K562 (cell line): ENCODE measurements at regions not wholly inside any gene's neighbourhood (a gene's known extent, or its start where the extent isn't known, plus 50 kb on each side); places are given as distances from the start of the nearest gene placed in this dataset.

ENCODE experiments used
- ATAC-seq: fragments of 200-7000 bp; cut with Tn5 transposase; 3 replicates; pipeline ENCODE4 v1.9.1; 2020; ENCODE audit warnings: moderate library complexity
- BruUV-seq: library from RNA; stranded (reverse); fragments of 400-500 nt; replicated peaks from 2 replicates; lab custom pipeline; 2021; lab: Mats Ljungman, UMichigan
- CTCF ChIA-PET: fragments of 300-600 bp; formaldehyde crosslinking; extraction: SDS; loops from one replicate; lab custom pipeline; 2021; ENCODE audit warnings: low intra/inter-chr PET ratio; lab: Yijun Ruan, JAX
- POLR2A ChIA-PET: fragments of 300-600, 350-650 bp; sonication (Branson Sonifier 250); formaldehyde crosslinking; extraction: SDS; loops from one replicate; lab custom pipeline; 2021; ENCODE audit warnings: antibody characterized with exemption, inconsistent platforms; lab: Yijun Ruan, JAX
- DNase-seq, 4 experiments: peaks; one replicate each; pipeline versions ENCODE4 v3.0.0 to v3.0.0-alpha.2; 2011 to 2018; ENCODE audit warnings: low spot score in 3 of 4, mixed read lengths in 3 of 4; ENCODE audit errors: extremely low read depth in 1 of 4
- FAIRE-seq: peaks from 2 replicates; lab custom pipeline; 2011; peaks lifted over from hg19 to GRCh38; lab: Jason Lieb, UNC
- H2AFZ ChIP-seq: 2 replicates; pipeline ENCODE4 v1.6.0; 2011; ENCODE audit warnings: low read depth, low read length, control low read depth, inconsistent platforms
- H3K27ac ChIP-seq: fragments of 200-600 bp; 3 replicates; pipeline ENCODE4 v1.8.0; 2011; ENCODE audit warnings: low read depth, mild to moderate bottlenecking, control low read depth, inconsistent platforms, low read length, moderate library complexity, mixed read lengths; ENCODE audit errors: extremely low read depth
- H3K27me3 ChIP-seq, 2 experiments: fragments of 300-600 bp in 1 of 2; 2 replicates in 1 of 2; 3 replicates in 1 of 2; pipeline versions ENCODE4 v1.6.0 to v1.8.0; 2011; ENCODE audit warnings: inconsistent platforms in 2 of 2, low read length in 2 of 2, mild to moderate bottlenecking in 1 of 2, mixed read lengths in 1 of 2, moderate library complexity in 1 of 2; ENCODE audit not compliant: control insufficient read depth in 2 of 2, insufficient read depth in 2 of 2
- H3K36me3 ChIP-seq: fragments of 300-600 bp; 3 replicates; pipeline ENCODE4 v1.8.0; 2011; ENCODE audit warnings: mild to moderate bottlenecking, low read length, inconsistent platforms; ENCODE audit not compliant: control insufficient read depth, insufficient read depth
- H3K4me1 ChIP-seq, 2 experiments: fragments of 200-600 bp in 1 of 2; replicated peaks in 1 of 2; 2 replicates in 1 of 2; 3 replicates in 1 of 2; pipeline versions ENCODE4 v1.5.1 to v1.8.0; 2011; ENCODE audit warnings: inconsistent platforms in 2 of 2, low read length in 2 of 2, mild to moderate bottlenecking in 1 of 2, mixed read lengths in 1 of 2, moderate library complexity in 1 of 2; ENCODE audit not compliant: control insufficient read depth in 2 of 2, insufficient read depth in 2 of 2
- H3K4me2 ChIP-seq: 2 replicates; pipeline ENCODE4 v1.6.1; 2011; ENCODE audit warnings: low read length, control low read depth, inconsistent platforms, mixed read lengths; ENCODE audit not compliant: insufficient read depth
- H3K4me3 ChIP-seq: fragments of 200-600 bp; sonication (generic), shearing (Covaris generic); 2 replicates; pipeline ENCODE4 v1.5.1; 2016; ENCODE audit warnings: control low read depth, inconsistent platforms
- H3K79me2 ChIP-seq: fragments of 200-600 bp; 3 replicates; pipeline ENCODE4 v1.8.0; 2011; ENCODE audit warnings: low read length, inconsistent platforms; ENCODE audit not compliant: control insufficient read depth, insufficient read depth
- H3K9ac ChIP-seq, 2 experiments: 2 replicates each; pipeline versions ENCODE4 v1.6.0 to v1.6.1; 2011; ENCODE audit warnings: low read depth in 2 of 2, low read length in 2 of 2, control low read depth in 1 of 2, inconsistent platforms in 1 of 2, mild to moderate bottlenecking in 1 of 2, mixed read lengths in 1 of 2; ENCODE audit not compliant: insufficient read depth in 1 of 2
- H3K9me1 ChIP-seq: one replicate; pipeline ENCODE4 v1.6.0; 2011; ENCODE audit warnings: inconsistent platforms, mild to moderate bottlenecking, low read length, moderate library complexity; ENCODE audit not compliant: control insufficient read depth, insufficient read depth
- H3K9me3 ChIP-seq: replicated peaks from 2 replicates; pipeline ENCODE4 v1.5.1; 2011; ENCODE audit warnings: low read depth, low read length, inconsistent platforms; ENCODE audit not compliant: control insufficient read depth, insufficient read depth
- H4K20me1 ChIP-seq: replicated peaks from 2 replicates; pipeline ENCODE4 v1.6.1; 2011; ENCODE audit warnings: low read length, inconsistent platforms, mixed read lengths; ENCODE audit not compliant: control insufficient read depth, insufficient read depth
- CBX2 ChIP-seq: fragments of 200-600 bp; sonication (generic); IDR thresholded peaks from one replicate; pipeline ENCODE4 v1.6.1; 2012; ENCODE audit warnings: mild to moderate bottlenecking, low read length, inconsistent platforms; ENCODE audit not compliant: insufficient read depth, poor library complexity, severe bottlenecking
- CEBPB ChIP-seq: fragments of 450-650 bp; IDR thresholded peaks from 2 replicates; pipeline ENCODE4 v1.6.1; 2016; ENCODE audit warnings: missing genetic modification characterization, missing compliant biosample characterization
- RAD21 ChIP-seq, 2 experiments: fragments of 250-450 bp in 1 of 2; fragments of 450-650 bp in 1 of 2; sonication (Bioruptor Pico) in 1 of 2; formaldehyde crosslinking in 1 of 2; IDR thresholded peaks in 1 of 2; conservative IDR thresholded peaks in 1 of 2; 2 replicates each; pipeline versions ENCODE4 v1.4.0 to v1.8.0; 2020 to 2022; ENCODE audit warnings: mild to moderate bottlenecking in 2 of 2, moderate library complexity in 1 of 2
- SLC30A9 ChIP-seq: fragments of 250-450 bp; sonication (Bioruptor Pico); IDR thresholded peaks from 2 replicates; pipeline ENCODE4 v1.8.0; 2022; ENCODE audit warnings: mild to moderate bottlenecking, moderate library complexity
- ZNF561 ChIP-seq: fragments of 450-650 bp; formaldehyde crosslinking; conservative IDR thresholded peaks from 2 replicates; pipeline ENCODE4 v1.4.0; 2020; ENCODE audit warnings: mild to moderate bottlenecking, moderate library complexity
- WGBS: fragments of 100-300 bp; shearing (Covaris generic); methylation state at CpG from one replicate; pipeline ENCODE4 v1.1.6; 2016; ENCODE audit warnings: low coverage, mixed read lengths; ENCODE audit not compliant: insufficient coverage; ENCODE audit errors: missing lambda C conversion rate; 5-methylcytosine and 5-hydroxymethylcytosine counted together
- in situ Hi-C: fragments of 300-500 bp; cut with MboI; formaldehyde crosslinking; loops from 4 replicates; pipeline ENCODE4 v1.15.0; 2018; ENCODE audit warnings: inconsistent platforms, mixed read lengths
- intact Hi-C: fragments of 100-400 bp; cut with micrococcal nuclease; formaldehyde crosslinking; loops from 2 replicates; pipeline ENCODE4 v1.14.2; 2022
- TF ChIP-seq, protein P1 (sequence below): fragments of 450-650 bp; IDR thresholded peaks from 2 replicates; pipeline ENCODE4 v1.7.0; 2016; ENCODE audit warnings: borderline replicate concordance
- TF ChIP-seq, protein P2 (sequence below): sonication (generic); formaldehyde crosslinking; IDR thresholded peaks from 2 replicates; pipeline ENCODE4 v1.4.0; 2020; ENCODE audit warnings: mild to moderate bottlenecking, missing genetic modification reagents
- TF ChIP-seq, protein P3 (sequence below): sonication (generic); formaldehyde crosslinking; IDR thresholded peaks from 2 replicates; pipeline ENCODE4 v1.8.0; 2022; ENCODE audit warnings: mild to moderate bottlenecking, missing genetic modification reagents, borderline replicate concordance
- TF ChIP-seq, protein P4 (sequence below): fragments of 250-450 bp; sonication (Bioruptor Pico); IDR thresholded peaks from 2 replicates; pipeline ENCODE4 v1.9.0; 2021; ENCODE audit warnings: mild to moderate bottlenecking
- TF ChIP-seq, protein P5 (sequence below): sonication (generic); formaldehyde crosslinking; IDR thresholded peaks from 2 replicates; pipeline ENCODE4 v1.9.0; 2022; ENCODE audit warnings: mild to moderate bottlenecking, missing genetic modification reagents

DNA sequence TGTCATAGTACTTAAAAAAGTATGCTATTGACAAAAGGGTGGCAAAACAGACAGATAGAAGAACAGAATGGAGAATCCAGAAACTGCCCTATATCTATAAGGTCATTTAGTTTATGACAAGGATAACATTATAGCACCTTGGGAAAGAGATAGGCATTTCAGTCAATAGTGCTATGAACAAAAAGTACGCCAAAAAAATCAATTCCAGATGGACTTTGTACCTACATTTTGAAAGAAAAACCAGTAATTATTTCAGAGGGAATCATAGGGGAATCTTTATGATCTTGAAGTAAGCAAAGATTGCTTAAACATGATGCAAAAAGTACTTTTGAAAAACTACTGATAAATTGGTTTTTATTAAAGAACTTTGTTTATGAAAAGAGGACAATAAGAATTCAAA lies 59.9 kb upstream of the SETBP1 start:
- no peaks in the 10 kb centered on the region for H3K79me2 ChIP-seq
- 0% methylated on average over 1 of the region's 1 CpG for WGBS
- no peak overlapping the region for H3K4me2 ChIP-seq
- no peak for FAIRE-seq
- ChIA-PET POLR2A (interaction anchor here (0.6 kb wide), 1 partner anchor 1438 kb away, joined by 3 read pairs; no protein-coding TSS in a partner anchor), CTCF (no interaction called here)
- H3K9me1 ChIP-seq, result no peaks in the 10 kb centered on the region
- BruUV-seq, result no TSS peak
- no peaks in the 10 kb centered on the region for H4K20me1 ChIP-seq
- no peak overlapping the region for H3K9ac ChIP-seq
- H3K4me1 ChIP-seq, result no peaks in the 10 kb centered on the region
- no peaks in the 10 kb centered on the region for H3K9me3 ChIP-seq
- no peak for ATAC-seq
- in situ Hi-C loops (no loop called here), intact Hi-C loops (no loop called here)
- H3K27ac ChIP-seq, result no peak overlapping the region
- no peak overlapping the region for H2AFZ ChIP-seq
- H3K27me3 ChIP-seq, result no peaks in the 10 kb centered on the region
- no peaks in the 10 kb centered on the region for H3K36me3 ChIP-seq
- DNase-seq, result no peak
- no peak overlapping the region for H3K4me3 ChIP-seq
- TF ChIP-seq, protein P1, sequence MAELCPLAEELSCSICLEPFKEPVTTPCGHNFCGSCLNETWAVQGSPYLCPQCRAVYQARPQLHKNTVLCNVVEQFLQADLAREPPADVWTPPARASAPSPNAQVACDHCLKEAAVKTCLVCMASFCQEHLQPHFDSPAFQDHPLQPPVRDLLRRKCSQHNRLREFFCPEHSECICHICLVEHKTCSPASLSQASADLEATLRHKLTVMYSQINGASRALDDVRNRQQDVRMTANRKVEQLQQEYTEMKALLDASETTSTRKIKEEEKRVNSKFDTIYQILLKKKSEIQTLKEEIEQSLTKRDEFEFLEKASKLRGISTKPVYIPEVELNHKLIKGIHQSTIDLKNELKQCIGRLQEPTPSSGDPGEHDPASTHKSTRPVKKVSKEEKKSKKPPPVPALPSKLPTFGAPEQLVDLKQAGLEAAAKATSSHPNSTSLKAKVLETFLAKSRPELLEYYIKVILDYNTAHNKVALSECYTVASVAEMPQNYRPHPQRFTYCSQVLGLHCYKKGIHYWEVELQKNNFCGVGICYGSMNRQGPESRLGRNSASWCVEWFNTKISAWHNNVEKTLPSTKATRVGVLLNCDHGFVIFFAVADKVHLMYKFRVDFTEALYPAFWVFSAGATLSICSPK, result no peak
- TF ChIP-seq RAD21 (CRISPR knock-in tag; conservative IDR thresholded peaks at IDR 0.05 in 1 of 2, IDR thresholded peaks at IDR 0.05 in 1 of 2) (no peak), CEBPB (no peak), CBX2 (no peak), SLC30A9 (CRISPR knock-in tag) (no peak), ZNF561 (CRISPR knock-in tag) (no peak)
- TF ChIP-seq, protein P2, sequence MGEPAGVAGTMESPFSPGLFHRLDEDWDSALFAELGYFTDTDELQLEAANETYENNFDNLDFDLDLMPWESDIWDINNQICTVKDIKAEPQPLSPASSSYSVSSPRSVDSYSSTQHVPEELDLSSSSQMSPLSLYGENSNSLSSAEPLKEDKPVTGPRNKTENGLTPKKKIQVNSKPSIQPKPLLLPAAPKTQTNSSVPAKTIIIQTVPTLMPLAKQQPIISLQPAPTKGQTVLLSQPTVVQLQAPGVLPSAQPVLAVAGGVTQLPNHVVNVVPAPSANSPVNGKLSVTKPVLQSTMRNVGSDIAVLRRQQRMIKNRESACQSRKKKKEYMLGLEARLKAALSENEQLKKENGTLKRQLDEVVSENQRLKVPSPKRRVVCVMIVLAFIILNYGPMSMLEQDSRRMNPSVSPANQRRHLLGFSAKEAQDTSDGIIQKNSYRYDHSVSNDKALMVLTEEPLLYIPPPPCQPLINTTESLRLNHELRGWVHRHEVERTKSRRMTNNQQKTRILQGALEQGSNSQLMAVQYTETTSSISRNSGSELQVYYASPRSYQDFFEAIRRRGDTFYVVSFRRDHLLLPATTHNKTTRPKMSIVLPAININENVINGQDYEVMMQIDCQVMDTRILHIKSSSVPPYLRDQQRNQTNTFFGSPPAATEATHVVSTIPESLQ (CRISPR knock-in tag), result no peak
- TF ChIP-seq, protein P3, sequence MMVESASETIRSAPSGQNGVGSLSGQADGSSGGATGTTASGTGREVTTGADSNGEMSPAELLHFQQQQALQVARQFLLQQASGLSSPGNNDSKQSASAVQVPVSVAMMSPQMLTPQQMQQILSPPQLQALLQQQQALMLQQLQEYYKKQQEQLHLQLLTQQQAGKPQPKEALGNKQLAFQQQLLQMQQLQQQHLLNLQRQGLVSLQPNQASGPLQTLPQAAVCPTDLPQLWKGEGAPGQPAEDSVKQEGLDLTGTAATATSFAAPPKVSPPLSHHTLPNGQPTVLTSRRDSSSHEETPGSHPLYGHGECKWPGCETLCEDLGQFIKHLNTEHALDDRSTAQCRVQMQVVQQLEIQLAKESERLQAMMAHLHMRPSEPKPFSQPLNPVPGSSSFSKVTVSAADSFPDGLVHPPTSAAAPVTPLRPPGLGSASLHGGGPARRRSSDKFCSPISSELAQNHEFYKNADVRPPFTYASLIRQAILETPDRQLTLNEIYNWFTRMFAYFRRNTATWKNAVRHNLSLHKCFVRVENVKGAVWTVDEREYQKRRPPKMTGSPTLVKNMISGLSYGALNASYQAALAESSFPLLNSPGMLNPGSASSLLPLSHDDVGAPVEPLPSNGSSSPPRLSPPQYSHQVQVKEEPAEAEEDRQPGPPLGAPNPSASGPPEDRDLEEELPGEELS (CRISPR knock-in tag), result no peak
- TF ChIP-seq, protein P4, sequence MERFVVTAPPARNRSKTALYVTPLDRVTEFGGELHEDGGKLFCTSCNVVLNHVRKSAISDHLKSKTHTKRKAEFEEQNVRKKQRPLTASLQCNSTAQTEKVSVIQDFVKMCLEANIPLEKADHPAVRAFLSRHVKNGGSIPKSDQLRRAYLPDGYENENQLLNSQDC (CRISPR knock-in tag), result no peak
- TF ChIP-seq, protein P5, sequence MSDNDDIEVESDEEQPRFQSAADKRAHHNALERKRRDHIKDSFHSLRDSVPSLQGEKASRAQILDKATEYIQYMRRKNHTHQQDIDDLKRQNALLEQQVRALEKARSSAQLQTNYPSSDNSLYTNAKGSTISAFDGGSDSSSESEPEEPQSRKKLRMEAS, result no peak
